ENCODE measurements at regions not wholly inside any gene's neighbourhood (a gene's known extent, or its start where the extent isn't known, plus 50 kb on each side); places are given as distances from the start of the nearest gene placed in this dataset.

- TF ChIP-seq CTCF (IDR thresholded peaks at IDR 0.05; ENCODE audit: insufficient read depth, low read length, poor library complexity, severe bottlenecking) (no peak), EZH2phosphoT487 (conservative IDR thresholded peaks at IDR 0.05; ENCODE audit: low read length) (no peak)
Measured at GRCh38 chr11:31881825-31882224, 70.7 kb upstream of the PAX6 start.
